ENCODE measurements at regions not wholly inside any gene's neighbourhood (a gene's known extent, or its start where the extent isn't known, plus 50 kb on each side); places are given as distances from the start of the nearest gene placed in this dataset.

- H3K27ac Mint-ChIP-seq, result no peak overlapping the region
- H3K9me3 Mint-ChIP-seq, result no peaks in the 10 kb centered on the region
- peaks cover 1% of the 10 kb centered on the region for H3K4me1 Mint-ChIP-seq
- no peaks in the 10 kb centered on the region for H3K27me3 Mint-ChIP-seq
- DNase-seq, result no peak
- no peaks in the 10 kb centered on the region for H3K36me3 Mint-ChIP-seq
- no peak overlapping the region for H3K4me3 Mint-ChIP-seq
Measured at GRCh38 chr18:78728784-78729467, 250.7 kb upstream of the SALL3 start.

- DNase-seq, result no peak
- Mint-ChIP-seq H3K36me3 (no peaks in the 10 kb centered on the region), H3K4me3 (no peak overlapping the region), H3K27me3 (no peaks in the 10 kb centered on the region), H3K9me3 (no peaks in the 10 kb centered on the region), H3K27ac (no peak overlapping the region), H3K4me1 (peaks cover under 1% of the 10 kb centered on the region)
Measured at GRCh38 chr18:78730546-78730945, 249.1 kb upstream of the SALL3 start.

- Mint-ChIP-seq H3K27ac (no peak overlapping the region), H3K4me1 (no peaks in the 10 kb centered on the region), H3K36me3 (no peaks in the 10 kb centered on the region), H3K4me3 (no peak overlapping the region), H3K9me3 (no peaks in the 10 kb centered on the region), H3K27me3 (no peaks in the 10 kb centered on the region)
- DNase-seq, result no peak
Measured at GRCh38 chr18:78731016-78731397, 248.6 kb upstream of the SALL3 start.

- no peak overlapping the region for H3K27ac Mint-ChIP-seq
- no peak overlapping the region for H3K4me3 Mint-ChIP-seq
- DNase-seq, result no peak
- no peaks in the 10 kb centered on the region for H3K36me3 Mint-ChIP-seq
- no peaks in the 10 kb centered on the region for H3K9me3 Mint-ChIP-seq
- H3K27me3 Mint-ChIP-seq, result no peaks in the 10 kb centered on the region
- no peaks in the 10 kb centered on the region for H3K4me1 Mint-ChIP-seq
Measured at GRCh38 chr18:78731398-78732032, 248.1 kb upstream of the SALL3 start.

GRCh38 chr18:78732273-78733210 lies 247.1 kb upstream of the SALL3 start:
- Mint-ChIP-seq H3K4me3 (no peak overlapping the region), H3K9me3 (no peaks in the 10 kb centered on the region), H3K27me3 (no peaks in the 10 kb centered on the region), H3K27ac (no peak overlapping the region), H3K36me3 (no peaks in the 10 kb centered on the region), H3K4me1 (no peaks in the 10 kb centered on the region)
- no peak for DNase-seq

GRCh38 chr18:78733762-78734613 lies 245.6 kb upstream of the SALL3 start:
- no peaks in the 10 kb centered on the region for H3K27me3 Mint-ChIP-seq
- peaks cover 2% of the 10 kb centered on the region for H3K9me3 Mint-ChIP-seq
- no peaks in the 10 kb centered on the region for H3K36me3 Mint-ChIP-seq
- H3K4me1 Mint-ChIP-seq, result no peaks in the 10 kb centered on the region
- DNase-seq, result no peak
- H3K27ac Mint-ChIP-seq, result no peak overlapping the region
- no peak overlapping the region for H3K4me3 Mint-ChIP-seq

GRCh38 chr18:78734614-78734945 lies 245.0 kb upstream of the SALL3 start:
- Mint-ChIP-seq H3K4me1 (no peaks in the 10 kb centered on the region), H3K27me3 (no peaks in the 10 kb centered on the region), H3K36me3 (no peaks in the 10 kb centered on the region), H3K27ac (no peak overlapping the region), H3K9me3 (peaks cover 2% of the 10 kb centered on the region), H3K4me3 (no peak overlapping the region)
- no peak for DNase-seq

- Mint-ChIP-seq H3K27me3 (no peaks in the 10 kb centered on the region), H3K36me3 (no peaks in the 10 kb centered on the region), H3K9me3 (peaks cover 2% of the 10 kb centered on the region), H3K4me3 (no peak overlapping the region), H3K4me1 (no peaks in the 10 kb centered on the region), H3K27ac (no peak overlapping the region)
- no peak for DNase-seq
Measured at GRCh38 chr18:78735131-78736014, 244.2 kb upstream of the SALL3 start.

GRCh38 chr18:78736015-78736690 lies 243.5 kb upstream of the SALL3 start:
- Mint-ChIP-seq H3K9me3 (peaks cover 2% of the 10 kb centered on the region), H3K4me3 (no peak overlapping the region), H3K36me3 (no peaks in the 10 kb centered on the region), H3K4me1 (no peaks in the 10 kb centered on the region), H3K27ac (no peak overlapping the region), H3K27me3 (no peaks in the 10 kb centered on the region)
- DNase-seq, result no peak

- H3K4me3 Mint-ChIP-seq, result no peak overlapping the region
Measured at GRCh38 chr18:78737006-78737915, 242.4 kb upstream of the SALL3 start.

GRCh38 chr18:78738076-78738690 lies 241.4 kb upstream of the SALL3 start:
- H3K4me1 Mint-ChIP-seq, result no peaks in the 10 kb centered on the region
- no peak overlapping the region for H3K4me3 Mint-ChIP-seq
- DNase-seq, result no peak
- H3K36me3 Mint-ChIP-seq, result no peaks in the 10 kb centered on the region
- peaks cover 4% of the 10 kb centered on the region for H3K27me3 Mint-ChIP-seq
- no peak overlapping the region for H3K27ac Mint-ChIP-seq
- peaks cover 2% of the 10 kb centered on the region for H3K9me3 Mint-ChIP-seq

More at GRCh38 chr18:78737006-78737915, 242.4 kb upstream of the SALL3 start:
- no peak for DNase-seq
- H3K27me3 Mint-ChIP-seq, result peaks cover 2% of the 10 kb centered on the region
- no peaks in the 10 kb centered on the region for H3K36me3 Mint-ChIP-seq
- no peaks in the 10 kb centered on the region for H3K4me1 Mint-ChIP-seq
- peaks cover 2% of the 10 kb centered on the region for H3K9me3 Mint-ChIP-seq
- H3K27ac Mint-ChIP-seq, result no peak overlapping the region

GRCh38 chr18:78739115-78739514 lies 240.5 kb upstream of the SALL3 start:
- Mint-ChIP-seq H3K9me3 (peaks cover 2% of the 10 kb centered on the region), H3K27me3 (peaks cover 4% of the 10 kb centered on the region), H3K4me1 (no peaks in the 10 kb centered on the region), H3K36me3 (no peaks in the 10 kb centered on the region), H3K4me3 (no peak overlapping the region), H3K27ac (no peak overlapping the region)
- DNase-seq, result no peak

Measured in activated naive CD8-positive, alpha-beta T cell treated with anti-CD3 and anti-CD28 coated beads for 36 hours (primary cell).